ENCODE measurements at regions not wholly inside any gene's neighbourhood (a gene's known extent, or its start where the extent isn't known, plus 50 kb on each side); places are given as distances from the start of the nearest gene placed in this dataset.

- TF ChIP-seq, protein P1, sequence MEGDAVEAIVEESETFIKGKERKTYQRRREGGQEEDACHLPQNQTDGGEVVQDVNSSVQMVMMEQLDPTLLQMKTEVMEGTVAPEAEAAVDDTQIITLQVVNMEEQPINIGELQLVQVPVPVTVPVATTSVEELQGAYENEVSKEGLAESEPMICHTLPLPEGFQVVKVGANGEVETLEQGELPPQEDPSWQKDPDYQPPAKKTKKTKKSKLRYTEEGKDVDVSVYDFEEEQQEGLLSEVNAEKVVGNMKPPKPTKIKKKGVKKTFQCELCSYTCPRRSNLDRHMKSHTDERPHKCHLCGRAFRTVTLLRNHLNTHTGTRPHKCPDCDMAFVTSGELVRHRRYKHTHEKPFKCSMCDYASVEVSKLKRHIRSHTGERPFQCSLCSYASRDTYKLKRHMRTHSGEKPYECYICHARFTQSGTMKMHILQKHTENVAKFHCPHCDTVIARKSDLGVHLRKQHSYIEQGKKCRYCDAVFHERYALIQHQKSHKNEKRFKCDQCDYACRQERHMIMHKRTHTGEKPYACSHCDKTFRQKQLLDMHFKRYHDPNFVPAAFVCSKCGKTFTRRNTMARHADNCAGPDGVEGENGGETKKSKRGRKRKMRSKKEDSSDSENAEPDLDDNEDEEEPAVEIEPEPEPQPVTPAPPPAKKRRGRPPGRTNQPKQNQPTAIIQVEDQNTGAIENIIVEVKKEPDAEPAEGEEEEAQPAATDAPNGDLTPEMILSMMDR (IDR thresholded peaks at IDR 0.05), result no peak
- no peak for TF ChIP-seq EP300 (IDR thresholded peaks at IDR 0.05; ENCODE audit: low read depth)
Observed at GRCh38 chr7:8357536-8357935, 75.9 kb upstream of the NXPH1 start.
